CD4-positive, alpha-beta T cell treated with Interleukin-6 for 4 hours (primary cell): ENCODE measurements at regions not wholly inside any gene's neighbourhood (a gene's known extent, or its start where the extent isn't known, plus 50 kb on each side); places are given as distances from the start of the nearest gene placed in this dataset.
"Not testable (repeated sequence)": the region's sequence is repeated elsewhere in the genome, so short reads cannot be mapped to it uniquely, and the experiment has no call there.

Experiments
- DNase-seq: peaks from one replicate; pipeline ENCODE4 v3.0.0-alpha.2; 2020; ENCODE audit warnings: mixed read lengths

DNA sequence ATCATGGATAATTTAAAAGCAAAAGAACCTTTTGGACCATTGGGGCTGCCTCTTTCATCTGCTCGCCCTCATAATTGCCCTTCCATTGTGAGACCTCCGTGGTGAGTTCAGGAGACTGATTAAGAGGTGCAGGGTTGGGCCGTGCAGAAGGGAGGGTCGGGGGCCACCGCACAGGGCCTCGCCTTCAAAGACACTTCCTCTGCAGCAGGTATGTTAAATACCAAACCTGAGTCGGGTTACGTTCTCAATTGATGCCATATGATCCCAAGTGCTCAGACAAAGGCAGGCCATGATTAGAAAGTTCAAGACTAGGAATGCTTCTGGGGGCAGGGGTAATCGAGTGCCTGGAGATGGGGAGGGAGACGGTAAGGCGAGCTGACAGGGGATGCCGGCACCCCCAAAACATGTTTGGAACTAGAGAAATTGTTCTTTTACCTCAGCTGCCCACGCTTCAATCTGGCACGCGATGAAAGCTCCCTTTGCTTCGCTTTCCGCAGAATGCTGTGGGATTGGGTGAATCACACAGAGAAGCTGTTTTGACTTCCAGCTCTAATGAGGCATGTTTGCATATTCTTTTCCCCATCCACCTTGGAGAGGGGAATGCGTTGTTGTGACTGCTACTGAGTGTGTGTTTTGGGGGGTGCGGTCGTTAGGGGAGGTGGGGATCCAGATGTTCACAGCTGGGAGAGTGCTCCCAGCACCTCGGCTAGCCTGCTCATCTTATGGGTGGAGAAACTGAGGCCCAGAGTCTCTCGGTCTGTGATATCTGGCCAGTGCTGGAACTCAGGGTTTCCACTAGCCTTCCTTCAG lies 309.1 kb downstream of the MYCN start:
- DNase-seq: no peak

DNA sequence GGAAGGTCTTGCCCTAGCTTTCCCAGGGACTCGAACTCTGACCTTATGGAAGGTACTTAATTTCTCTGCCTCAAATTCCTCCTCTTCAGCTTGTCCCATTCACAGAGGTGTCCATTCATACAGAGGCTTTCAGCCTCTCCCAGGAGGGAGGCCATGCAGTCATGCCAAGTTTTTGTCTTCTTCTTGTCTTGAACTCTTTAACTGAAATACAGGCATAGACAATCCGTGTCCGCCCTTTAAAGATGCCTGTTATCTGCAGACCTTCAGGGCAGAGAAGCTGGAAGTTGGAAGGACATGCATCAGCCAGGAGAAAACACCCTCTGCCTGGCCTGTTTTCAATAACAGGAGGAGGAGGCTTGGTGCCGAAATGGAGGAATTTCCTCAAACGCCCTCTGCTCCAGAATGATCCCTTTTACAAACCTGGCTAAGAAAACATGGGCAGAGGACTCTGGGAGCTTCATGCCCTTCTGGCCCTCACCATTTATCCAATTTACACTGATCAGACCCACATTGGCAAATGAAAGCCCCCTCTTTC lies 308.3 kb downstream of the MYCN start:
- no peak for DNase-seq

DNA sequence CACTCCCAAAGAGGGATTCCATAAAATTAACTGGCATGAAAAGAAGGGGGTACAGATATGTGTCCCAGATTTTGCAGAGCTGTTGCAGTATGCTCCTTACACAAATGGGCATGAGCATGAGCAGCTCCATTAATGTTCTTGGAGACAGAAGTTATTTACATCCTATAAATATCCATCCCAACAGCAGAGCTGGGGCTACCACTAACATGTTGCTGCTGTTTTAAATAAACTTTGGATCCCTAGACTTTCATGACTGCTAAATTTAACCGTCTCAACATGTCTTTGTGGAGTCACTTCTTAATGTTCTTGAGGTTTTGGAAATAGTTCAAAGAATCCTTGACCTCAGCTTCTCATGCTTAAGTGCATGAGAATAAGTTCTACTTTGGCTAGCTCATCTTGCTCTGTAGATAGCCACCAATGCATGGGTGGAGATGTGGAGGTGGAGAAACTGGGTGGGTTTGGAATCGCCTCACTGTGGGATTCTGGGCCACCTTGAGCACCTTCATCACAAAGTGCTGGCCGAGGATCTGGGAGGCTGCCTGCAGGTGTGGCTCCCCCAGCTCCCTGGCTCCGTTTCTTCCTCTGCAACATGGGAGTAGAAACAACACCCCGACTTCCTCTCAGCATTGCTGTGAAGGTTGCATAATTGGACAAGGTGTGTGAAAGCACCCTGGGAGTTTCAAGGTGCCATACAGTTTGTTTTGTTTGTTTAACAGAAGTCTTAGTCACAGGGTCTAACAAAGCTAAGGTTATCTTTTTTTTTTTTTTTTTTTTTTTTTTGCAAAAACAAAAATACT lies 307.2 kb downstream of the MYCN start:
- no peak for DNase-seq

DNA sequence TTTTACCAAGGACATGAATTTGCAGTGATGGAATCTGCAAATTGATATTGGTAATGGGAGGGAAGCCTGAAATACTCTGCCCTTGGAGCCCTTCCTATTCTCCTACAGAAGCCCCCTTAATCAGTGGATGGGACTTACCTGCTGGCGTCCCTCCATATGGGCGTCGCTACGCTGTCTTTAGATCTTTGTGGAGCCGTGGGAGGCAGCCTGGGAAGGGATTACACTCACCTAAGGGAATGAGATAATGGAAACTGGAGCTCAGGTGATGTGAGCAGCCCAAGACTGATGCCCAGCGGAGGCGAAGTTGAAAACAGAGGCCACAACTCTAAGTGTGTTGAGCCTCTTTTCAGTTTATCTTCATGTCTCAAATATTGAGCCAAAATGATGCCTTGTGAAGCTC lies 306.6 kb downstream of the MYCN start:
- no peak for DNase-seq

DNA sequence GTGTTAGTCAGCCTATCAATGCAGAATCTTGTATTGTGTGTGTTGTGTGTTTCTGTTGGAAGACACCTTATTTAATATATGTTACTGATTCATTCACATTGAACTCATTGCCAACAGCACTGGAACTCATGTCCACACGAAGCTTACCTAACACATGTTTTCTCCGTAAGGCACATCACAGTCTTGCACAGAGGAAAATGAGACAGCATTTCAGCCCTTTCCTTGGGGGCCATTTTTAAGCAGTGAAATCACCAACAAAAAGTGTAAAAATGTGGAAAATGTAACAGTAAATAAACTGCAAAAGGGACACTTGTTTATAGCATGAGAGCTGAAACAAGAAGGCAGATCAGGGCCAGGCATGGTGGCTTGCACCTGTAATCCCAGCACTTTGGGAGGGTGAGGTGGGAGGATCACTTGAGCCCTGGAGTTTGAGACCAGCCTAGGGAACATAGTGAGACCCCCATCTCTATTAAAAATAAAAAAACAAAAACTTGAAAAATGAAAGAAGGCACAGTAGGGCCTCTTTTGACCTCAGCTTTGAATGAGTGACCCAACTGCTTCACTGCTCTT lies 306.0 kb downstream of the MYCN start:
- DNase-seq: no peak

DNA sequence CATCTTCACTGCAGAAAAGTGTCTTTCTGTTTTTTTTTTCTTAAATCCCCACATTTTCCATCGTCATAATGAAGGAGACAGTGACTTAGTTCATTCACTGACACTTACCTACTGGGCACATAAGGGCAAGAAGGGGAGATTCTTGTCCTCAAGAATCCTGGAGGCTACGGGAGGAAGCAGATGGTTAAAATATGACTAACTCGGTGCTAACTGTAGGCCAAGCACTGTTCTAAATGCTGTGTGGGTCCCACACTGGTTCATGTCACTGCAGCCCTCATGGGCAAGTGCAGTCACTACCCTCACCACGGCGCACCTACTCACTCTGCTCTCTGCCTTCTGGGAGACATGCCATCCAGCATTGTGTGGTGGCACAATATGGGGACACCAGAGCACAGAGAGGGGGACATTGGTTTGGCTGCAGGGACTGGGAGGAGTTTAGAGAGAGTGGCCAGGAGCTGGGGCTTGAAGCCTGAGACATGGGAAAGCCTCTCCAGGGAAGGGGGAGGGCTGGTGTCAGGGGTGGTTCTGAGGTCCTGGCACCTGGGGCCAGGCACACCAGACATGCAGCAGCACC lies 305.2 kb downstream of the MYCN start:
- no peak for DNase-seq

DNA sequence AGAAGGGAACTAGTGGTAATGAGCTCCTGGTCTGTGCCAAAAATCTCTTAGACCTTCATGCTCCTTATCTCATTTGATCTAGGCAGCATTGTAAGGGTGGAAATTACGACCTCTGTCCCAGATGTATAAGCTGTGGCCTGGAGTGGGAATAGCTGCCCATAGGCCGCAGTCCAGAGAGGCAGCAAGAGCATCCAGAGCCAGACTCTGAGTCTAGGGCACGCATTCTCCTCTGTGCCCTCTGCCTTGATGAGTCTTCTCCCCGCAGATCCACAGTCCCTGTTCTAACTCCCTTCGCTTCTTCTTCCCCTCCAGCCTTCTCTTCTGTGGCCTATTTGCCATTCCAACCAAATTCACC lies 304.6 kb downstream of the MYCN start:
- DNase-seq: no peak

DNA sequence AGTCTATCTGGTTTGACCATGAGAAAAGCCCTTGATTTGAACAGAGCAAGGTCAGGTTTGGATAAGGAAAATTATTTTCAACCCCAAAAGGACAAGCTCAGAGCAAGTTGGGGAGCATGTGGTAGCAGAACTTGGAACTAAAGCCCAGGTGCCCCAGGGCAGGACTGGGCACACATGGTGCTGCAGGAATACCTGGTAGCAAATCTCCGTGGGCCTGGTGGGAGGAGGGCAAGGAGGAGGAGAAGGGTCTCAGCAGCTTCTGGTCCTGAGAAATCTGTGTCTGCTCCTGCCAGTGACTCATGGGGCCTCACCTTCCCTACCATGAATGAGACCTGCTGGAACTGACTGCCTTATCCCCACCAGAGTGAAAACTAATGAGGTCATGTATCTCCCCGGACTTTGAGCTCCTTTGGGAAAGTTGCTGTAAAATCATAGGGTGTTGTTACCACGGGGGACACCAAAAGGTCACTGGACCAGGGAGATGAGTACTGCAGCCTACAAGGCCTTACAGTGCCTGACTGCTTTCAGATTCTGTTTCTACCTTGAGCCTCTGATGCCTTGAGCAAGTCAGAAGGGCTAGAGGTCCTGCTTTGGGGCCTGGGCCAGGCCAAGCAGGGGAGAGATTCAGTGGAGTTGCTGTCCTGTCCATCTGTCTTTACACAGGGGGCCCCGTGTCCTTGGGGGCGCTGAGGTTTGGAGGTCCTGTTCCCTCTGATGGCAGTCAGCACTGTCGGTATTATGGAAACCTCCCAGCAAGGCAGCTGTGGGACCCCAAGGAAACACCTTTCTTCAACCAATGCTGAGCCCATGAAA lies 304.0 kb downstream of the MYCN start:
- DNase-seq: no peak

DNA sequence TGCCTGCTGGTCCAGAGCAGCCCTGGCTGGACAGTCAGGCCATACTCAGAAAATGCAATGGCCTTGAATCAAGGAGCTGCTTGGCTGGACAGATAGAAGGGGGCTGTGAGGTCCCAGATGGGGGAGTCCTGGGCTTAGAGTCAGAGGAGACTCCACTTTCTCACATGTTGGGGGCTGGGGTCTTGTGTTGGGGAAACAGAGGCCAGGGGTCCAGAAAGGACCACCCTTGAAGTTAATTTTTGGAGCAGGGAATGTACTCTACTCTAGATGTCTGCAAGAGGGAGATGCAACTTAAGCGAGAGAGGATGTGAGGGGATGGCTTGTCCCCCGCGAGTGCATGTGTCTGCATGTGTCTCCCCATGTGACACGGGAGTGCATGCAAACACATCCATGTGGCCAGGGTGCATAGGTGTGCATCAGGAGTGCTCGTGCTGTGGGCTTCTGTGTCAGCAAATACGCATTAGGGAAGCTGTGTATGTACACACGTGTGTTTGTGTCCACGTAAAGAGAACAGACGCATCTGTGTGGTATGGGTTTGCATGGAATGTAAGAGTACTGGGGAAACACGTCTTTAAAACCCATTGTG lies 303.2 kb downstream of the MYCN start:
- DNase-seq: no peak

DNA sequence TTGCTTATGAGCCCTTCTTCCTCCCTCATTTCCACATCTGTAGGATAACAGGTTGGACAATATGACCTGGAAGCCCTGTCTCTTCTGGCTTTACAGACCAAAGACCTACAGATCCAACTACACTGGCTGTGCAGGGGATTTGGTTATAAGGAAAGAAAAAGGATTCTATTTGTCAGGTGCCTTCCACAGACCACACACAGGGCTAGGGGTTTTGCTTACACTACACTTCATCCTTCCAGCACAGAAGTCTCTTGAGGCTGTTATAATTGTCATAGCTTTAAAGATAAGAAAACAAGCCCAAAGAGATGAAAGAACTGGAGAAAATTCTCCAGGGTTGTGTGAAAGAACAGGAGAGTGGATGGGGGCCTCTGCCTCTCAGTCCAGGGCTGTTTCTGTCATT lies 302.6 kb downstream of the MYCN start:
- no peak for DNase-seq

DNA sequence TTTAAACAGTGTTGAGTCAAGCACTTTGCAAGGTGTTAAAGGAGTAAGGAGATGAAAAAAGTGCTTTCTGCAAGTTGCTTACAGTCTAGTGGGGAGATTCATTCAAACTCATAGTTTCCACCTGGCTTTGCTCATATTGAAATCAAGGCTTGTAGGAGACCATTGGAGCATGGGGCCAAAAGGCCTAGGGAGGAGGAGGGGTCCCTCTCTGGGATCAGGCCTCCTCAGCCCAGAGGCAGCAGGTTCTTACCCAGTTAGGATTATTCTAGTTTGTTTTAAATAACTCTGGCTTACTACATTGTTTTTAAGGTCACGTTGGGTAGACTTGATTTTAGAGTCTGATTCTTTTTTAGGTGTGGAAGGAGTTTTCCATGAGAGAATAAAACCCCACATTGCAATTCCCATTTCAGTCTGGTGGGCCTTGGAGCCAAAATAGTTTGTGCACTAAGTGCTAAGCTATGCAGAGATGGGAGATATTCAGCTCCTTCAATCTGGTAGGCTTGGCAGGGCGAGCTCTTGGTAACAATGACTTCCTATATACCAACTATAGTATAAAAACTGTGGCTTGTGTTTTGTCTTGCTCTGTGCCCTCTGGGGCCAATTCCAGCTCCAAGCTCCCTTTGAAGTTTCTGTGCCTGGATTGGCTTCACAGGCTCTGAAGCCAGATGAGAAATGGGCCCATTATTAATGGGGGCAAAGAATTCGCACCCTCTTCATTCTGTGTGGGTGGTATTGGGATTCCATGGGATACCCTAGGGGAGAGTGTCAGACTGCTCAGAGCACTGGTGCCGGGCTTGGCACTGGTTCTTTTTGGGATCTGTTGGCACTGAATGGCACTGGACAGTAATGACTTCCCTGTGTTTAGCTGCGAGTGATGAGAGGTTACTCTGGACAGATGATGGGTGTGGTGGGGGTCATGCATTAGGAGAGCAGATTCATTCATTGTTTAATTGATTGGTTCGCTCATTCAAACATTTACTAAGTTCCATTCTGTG lies 301.1 kb downstream of the MYCN start:
- no peak for DNase-seq

DNA sequence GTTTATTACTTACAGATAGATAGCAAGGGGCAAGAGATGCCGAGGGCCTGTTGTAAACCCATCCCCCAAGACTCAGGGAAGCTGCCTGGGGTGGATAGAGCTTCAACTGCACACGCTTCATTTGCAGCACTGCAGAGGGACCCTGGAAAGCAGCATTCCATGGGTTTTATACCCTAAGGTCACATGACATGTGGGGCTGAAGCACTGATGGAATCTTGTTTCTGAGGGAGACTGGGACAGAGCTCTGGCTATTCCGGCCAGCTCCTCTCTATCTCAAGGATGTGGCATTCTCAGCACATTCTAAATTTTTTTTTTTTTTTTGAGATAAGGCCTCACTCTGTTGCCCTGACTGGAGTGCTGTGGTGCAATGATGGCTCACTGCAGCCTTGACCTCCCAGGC lies 300.1 kb downstream of the MYCN start:
- no peak for DNase-seq

DNA sequence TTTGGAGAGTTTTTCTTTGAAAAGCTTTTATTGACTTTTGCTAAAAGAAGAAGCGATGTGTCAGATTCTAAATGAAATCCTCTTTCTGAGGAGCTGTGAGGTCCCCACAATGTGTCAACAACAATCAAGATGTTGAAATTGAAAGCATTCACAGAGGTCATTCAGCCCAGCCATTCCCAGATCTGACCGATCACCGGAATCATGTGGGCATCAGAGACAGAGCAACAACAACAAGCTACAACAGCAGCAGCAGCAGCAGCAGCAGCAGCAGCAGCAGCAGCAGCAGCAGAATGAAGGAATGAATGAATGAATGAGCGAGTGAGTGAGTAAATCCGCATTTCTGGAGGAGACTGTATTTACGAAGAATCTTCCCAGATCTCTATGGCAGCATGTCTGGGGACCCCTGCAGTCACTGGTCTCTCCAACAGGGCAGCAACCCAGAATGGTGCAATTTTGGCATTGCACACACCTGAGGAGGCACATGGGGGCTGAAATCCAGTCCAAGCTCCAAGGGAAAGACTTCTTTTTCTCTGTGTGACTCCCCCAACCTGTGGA lies 299.0 kb downstream of the MYCN start:
- DNase-seq: no peak

DNA sequence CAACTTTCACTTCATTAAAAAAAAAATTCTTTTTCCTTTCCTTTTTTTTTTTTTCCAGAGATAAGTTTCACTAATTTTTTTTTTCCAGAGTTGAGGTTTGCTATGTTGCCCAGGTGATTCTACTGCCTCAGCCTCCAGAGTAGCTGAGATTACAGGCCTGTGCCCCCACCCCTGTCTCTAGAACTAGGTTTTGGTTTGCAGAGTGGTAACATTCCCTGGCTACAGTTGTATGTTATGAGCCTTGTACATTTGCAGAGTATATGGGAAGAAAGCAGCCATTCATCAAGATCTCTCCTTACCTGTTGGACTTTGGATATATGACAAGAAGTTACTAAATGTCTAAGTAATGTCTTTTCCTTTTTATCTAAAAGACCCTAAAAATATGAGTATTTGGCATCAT lies 298.4 kb downstream of the MYCN start:
- DNase-seq: no peak

DNA sequence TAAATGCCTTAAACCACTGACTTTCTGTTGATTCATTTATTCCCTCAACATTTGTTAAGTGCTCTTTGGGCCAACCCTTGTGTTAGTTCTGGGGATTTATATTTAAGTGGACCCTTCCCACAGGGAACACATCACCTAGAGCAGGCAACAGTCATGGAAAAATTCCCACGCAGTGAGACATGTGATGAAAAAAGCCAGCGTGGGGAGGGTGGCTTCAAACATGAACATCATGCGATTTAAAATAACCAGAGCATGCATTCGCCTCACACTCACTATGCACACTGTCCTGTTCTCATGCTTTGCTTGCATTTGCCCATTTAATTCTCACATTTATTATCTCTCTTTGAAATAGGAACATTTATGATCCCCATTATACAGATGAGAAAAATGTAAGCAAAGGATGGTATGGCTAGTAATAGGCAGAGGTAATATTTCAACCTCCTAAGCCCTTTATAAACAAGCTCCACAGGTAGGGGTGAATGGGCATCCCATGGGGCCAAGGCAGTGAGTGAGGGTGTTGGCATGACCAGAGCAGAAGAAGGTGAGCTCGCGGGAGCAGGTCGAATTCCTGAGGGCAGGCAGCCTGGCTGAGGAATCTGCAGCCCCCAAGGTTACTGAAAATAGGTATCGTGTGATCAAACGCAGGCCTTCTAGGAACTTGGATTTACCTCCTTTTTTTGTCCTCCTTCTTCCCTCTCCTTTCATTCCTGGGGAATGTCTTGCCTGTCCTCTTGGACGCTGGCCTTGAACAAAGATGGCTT lies 297.8 kb downstream of the MYCN start:
- DNase-seq: no peak

DNA sequence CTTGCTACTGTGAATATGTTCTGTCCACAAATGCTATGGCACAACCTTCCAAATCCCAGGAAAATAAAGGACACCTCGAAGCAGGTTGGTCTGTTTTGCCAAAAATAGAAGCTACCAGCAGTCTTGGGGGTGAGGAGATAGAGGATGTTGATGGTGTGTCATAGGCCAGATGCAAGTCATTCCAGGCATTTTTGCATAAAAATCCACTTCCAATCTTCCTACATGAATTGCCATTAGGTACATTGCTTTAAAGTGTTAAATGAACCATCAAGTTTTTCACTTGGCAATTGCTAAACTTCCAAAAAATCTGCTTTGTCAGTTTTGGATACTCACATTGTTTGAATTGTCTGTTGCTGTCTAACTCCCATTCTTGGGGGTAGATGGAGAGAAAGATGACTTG lies 295.4 kb downstream of the MYCN start:
- no peak for DNase-seq

DNA sequence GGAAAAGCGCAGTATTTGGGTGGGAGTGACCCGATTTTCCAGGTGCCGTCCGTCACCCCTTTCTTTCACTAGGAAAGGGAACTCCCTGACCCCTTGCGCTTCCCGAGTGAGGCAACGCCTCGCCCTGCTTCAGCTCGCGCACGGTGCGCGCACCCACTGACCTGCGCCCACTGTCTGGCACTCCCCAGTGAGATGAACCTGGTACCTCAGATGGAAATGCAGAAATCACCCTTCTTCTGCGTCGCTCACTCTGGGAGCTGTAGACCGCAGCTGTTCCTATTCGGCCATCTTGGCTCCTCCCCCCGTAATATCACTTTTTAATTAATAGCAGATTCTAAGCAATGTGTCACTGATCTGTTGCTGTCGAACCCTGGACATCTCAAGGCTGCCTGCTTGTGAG lies 294.9 kb downstream of the MYCN start:
- DNase-seq: not testable (repeated sequence)

DNA sequence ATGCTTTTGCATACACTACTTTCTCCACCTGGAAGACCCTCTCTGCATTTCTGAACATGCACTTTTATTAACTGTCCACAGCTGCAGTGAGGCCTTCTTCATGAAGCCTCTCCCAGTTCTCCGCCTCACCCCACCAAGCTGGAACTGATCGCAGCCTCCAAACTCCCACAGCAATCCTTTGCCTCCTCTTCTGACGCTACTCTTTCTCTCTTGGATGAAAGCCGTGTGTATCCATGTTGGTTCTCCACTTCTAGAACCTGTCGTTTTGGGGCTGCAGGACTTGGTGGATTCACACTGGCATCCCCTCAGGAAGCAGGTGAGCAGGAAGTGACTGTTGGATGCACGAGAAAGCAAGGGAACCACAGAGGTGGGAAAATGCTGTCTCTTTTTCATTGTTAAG lies 288.6 kb downstream of the MYCN start:
- DNase-seq: no peak

DNA sequence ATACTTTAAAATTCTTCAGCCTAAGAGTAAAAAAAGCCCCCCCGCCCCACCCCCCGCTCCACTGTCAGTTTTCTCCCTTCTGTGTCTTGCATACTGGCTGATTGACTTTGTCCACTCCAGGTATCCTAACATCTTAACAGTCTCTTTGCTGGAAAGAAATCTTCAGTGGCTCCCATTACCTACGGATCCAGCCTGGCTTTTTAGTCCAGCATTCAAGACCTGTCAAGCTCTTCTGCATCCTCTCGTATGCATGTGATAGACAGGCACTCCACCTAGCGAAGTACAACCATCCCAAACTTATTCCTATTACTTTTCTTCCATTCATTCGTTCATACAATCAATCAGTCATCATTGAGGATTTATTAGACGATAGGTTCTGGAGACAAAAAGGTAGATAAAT lies 288.1 kb downstream of the MYCN start:
- DNase-seq: no peak
